GM19240 (cell line): ENCODE measurements at regions not wholly inside any gene's neighbourhood (a gene's known extent, or its start where the extent isn't known, plus 50 kb on each side); places are given as distances from the start of the nearest gene placed in this dataset.
"Not testable (repeated sequence)": the region's sequence is repeated elsewhere in the genome, so short reads cannot be mapped to it uniquely, and the experiment has no call there.

Source experiments
- DNase-seq: peaks from one replicate; pipeline ENCODE4 v3.0.0; 2011; ENCODE audit warnings: low spot score; ENCODE audit not compliant: insufficient read length

- no peak for DNase-seq
Measured at GRCh38 chr1:213767683-213768082, 220.1 kb upstream of the PROX1 start.

GRCh38 chr1:213772128-213773063 is 215.4 kb upstream of the PROX1 start:
- no peak for DNase-seq

- DNase-seq = no peak
Measured at GRCh38 chr1:213773975-213774374, 213.8 kb upstream of the PROX1 start.

GRCh38 chr1:213776969-213777368 is 210.8 kb upstream of the PROX1 start:
- DNase-seq = no peak

GRCh38 chr1:213779228-213779627 is 208.5 kb upstream of the PROX1 start:
- DNase-seq = no peak

- DNase-seq = no peak
Measured at GRCh38 chr1:213782941-213783672, 204.7 kb upstream of the PROX1 start.

- DNase-seq = no peak
Measured at GRCh38 chr1:213783893-213784292, 203.9 kb upstream of the PROX1 start.

GRCh38 chr1:213786683-213787082 is 201.1 kb upstream of the PROX1 start:
- DNase-seq = no peak

GRCh38 chr1:213790565-213790964 is 197.2 kb upstream of the PROX1 start:
- no peak for DNase-seq

- no peak for DNase-seq
Measured at GRCh38 chr1:213793482-213794067, 194.2 kb upstream of the PROX1 start.

GRCh38 chr1:213796525-213796924 is 191.2 kb upstream of the PROX1 start:
- DNase-seq = no peak

GRCh38 chr1:213808288-213808687 is 179.5 kb upstream of the PROX1 start:
- DNase-seq = not testable (repeated sequence)

- no peak for DNase-seq
Measured at GRCh38 chr1:213817156-213817555, 170.6 kb upstream of the PROX1 start.

GRCh38 chr1:213820362-213821149 is 167.2 kb upstream of the PROX1 start:
- no peak for DNase-seq

- DNase-seq = no peak
Measured at GRCh38 chr1:213821175-213821942, 166.4 kb upstream of the PROX1 start.

- no peak for DNase-seq
Measured at GRCh38 chr1:213821943-213822334, 165.8 kb upstream of the PROX1 start.

GRCh38 chr1:213826891-213827290 is 160.9 kb upstream of the PROX1 start:
- no peak for DNase-seq

- DNase-seq = no peak
Measured at GRCh38 chr1:213828867-213829266, 158.9 kb upstream of the PROX1 start.

GRCh38 chr1:213829780-213830179 is 158.0 kb upstream of the PROX1 start:
- no peak for DNase-seq

- no peak for DNase-seq
Measured at GRCh38 chr1:213830371-213830770, 157.4 kb upstream of the PROX1 start.

GRCh38 chr1:213840575-213840974 is 147.2 kb upstream of the PROX1 start:
- no peak for DNase-seq
